GM21526 (cell line): ENCODE measurements at regions not wholly inside any gene's neighbourhood (a gene's known extent, or its start where the extent isn't known, plus 50 kb on each side); places are given as distances from the start of the nearest gene placed in this dataset.
"Not testable (repeated sequence)": the region's sequence is repeated elsewhere in the genome, so short reads cannot be mapped to it uniquely, and the experiment has no call there.

ENCODE experiments used
- ATAC-seq: cut with Tn5 transposase; IDR thresholded peaks from one replicate; pipeline ENCODE4 v1.9.1; 2021; ENCODE audit warnings: moderate library complexity; ENCODE audit not compliant: unreplicated experiment, low FRiP score

DNA sequence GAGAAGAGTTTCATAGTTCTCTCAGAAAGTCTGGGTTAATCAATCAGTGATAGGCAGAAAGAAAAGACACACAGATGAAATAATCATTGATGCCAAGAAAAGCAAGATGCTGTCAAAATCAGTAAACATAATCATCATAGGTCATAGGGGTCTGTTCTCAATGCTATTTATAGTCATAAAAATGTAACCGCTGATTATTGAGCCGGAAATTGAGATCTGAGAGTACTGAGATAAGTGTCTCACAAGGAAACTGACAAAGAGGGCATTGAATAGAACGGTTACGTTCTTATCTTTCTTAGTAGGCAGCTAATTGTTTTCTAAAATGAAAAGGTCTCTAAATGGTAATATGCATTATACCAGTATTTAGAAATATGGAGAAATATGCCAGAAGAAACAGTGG, 1686.1 kb upstream of the AGA start:
- ATAC-seq = no peak

DNA sequence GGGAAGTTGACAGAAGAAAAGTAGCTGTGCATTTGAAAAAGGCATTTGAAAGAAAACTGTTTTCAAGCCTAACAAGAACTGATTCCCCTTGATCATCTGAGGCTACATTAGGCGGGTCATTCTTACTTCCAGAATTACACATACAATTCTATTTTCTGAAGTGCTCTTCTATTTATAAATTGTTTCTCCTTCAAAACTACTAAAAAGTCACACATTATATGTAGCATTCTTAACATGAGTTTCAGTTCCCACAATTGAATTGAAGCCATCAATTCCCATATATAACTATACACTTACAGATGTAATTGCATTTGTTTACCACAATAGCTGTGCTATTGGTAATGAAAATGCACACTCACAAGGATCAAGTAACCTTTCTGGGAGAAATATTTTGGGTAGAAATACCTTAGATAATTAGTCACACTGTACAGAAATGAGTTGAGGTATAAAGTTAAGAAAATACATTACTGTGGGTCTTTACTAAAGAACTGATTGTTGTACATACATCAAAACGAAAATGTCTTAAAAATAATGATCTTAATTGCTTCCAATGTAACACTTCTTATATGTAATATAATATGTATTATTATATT, 1688.0 kb upstream of the AGA start:
- ATAC-seq = no peak

DNA sequence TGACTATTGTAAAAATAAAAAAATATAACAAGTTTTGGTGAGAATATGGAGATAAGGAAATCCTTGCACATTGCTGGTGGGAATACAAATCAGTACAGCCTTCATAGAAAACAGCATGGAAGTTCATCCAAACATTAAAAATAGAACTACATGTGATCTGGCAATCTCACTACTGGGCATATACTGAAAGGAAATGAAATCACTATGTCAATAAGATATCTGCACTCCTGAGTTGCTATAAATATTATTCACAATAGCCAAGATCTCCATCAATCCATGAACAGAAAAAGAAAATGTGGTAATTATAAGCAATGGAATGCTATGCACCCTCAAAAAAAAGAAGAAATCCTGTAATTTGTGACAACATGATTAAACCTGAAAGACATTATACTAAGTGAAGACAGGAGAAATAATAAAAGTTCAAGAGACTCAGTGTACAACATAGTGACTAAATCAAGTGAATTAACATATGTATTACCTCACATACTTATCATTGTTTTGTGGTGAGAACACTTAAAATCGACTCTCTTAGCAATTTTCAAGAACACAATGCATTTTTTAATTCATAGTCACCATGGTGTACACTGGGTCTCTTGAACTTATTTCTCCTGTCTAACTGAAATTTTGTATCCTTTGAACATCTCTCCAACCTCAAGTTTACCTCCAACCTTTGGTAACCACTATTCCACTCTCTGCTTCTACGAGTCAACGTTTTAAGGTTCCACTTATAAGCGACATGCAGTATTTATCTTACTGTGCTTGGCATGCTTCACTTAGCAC, 1703.7 kb upstream of the AGA start:
- ATAC-seq = no peak

DNA sequence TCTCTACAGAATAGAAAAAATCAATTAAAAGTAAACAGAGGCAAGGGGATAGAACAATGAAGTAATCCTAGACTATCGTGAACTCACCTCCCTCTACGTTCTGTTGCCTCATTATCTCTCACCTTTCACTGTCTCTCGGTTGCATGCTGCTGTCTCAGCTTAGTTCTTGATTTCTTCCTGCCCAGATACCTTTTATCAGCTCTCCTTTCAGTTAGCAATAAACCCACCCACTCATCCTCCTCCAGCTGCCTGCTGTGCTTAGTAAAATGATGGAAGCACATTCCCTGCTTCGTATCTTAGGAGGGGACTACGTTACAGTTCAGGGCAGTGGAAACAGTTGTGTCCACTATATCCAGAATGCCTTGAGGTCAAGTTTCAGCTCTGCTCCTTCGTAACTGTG, 1709.5 kb upstream of the AGA start:
- ATAC-seq = no peak

DNA sequence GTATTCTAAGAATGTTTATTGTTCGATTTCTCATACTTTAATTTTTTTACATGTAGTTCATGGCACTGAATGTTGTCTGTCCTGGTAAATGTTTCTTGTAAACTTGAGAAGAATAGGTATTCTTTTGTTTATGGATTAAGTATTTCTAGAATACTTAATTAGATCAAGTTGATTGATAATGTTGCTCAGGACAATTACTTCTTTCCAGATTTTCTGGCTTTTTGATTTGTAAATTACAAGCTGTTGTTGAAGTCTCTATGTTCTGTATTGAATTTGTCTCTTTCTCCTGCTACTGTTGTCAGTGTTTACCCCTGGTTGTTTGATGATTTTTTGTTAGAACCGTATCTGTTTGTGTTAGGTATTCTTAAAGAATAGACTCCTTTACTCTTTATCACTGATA, 1720.9 kb upstream of the AGA start:
- ATAC-seq = no peak

DNA sequence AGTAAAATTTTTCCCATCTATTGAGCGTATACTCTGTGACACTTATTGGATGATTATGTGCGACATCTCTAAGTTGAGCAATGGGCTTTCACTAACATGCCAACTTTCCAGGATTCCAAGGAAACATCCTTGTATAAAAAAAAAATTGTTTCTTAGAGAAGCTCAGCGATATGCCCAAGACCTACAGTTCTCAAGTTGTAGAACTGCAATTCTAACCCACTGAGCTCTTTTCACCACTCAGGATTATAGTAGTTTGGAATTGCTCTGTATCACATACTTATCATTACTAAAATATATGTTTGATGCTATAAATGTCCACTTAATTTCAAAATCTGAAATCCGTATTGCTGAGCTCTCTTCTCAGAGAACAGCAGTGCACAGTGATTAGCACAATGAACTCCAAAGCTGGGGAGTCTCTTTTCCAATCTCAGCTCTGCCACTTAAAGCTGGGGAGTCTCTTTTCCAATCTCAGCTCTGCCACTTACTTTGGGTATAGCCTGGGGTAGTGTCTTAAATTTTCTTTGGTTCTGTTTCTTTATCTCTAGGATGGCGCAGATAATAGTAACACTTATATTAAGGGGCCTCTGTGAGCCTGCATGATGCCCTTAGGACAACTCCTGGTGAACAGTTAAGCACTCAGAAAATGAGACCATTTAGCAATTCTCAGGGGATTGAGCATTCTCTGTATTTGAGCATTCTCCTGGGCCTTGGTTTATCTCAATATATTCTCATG, 1722.2 kb upstream of the AGA start:
- no peak for ATAC-seq

DNA sequence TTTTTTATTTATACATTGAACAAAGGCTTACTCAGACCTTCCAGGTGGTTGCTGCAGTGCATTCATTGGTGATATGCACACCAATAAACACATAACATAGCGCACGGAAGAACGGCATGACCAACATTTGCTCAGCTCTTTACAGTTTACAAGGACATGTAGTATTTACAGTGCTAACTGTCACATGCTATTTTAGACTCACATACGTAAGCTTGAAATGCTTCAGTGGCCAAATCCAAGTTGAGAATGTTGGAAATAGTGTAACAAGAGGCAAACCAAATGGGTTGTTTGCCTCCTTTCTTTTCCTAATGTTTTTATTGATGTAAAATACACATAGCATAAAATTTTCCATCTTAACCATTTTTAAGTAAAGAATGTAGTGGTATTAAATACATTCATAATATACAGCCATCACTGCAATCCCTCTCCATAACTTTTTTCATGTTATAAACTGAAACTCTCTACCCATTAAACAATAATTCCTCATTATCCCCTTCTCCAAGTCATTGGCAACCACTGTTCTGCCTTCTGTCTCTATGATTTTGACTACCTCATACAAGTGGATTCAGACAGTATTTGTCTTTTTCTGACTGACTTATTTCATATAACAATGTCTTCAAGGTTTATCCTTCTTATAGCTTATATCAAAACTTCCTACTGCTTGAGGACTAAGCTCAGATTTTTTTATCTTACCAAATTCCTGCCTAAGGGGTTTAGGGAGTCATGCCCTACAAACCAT, 1722.9 kb upstream of the AGA start:
- no peak for ATAC-seq

DNA sequence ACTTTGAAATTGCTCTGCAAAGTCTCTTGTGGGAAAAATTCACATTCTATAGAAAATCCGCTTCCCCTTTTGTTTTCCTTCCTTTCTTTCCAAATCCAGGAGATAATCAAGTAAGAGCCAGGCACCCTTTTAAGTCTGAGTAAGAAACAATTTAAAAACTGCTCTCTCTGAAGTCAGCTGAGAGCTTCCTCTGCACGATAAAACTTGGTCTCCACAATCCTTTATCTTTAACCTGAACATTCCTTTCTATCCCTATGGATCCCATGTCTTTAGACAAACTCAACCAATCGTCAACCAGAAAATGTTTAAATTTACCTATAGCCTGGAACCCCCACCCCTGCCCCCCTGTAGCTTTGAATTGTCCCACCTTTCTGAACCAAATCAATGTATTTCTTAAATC, 1723.6 kb upstream of the AGA start:
- ATAC-seq = no peak

DNA sequence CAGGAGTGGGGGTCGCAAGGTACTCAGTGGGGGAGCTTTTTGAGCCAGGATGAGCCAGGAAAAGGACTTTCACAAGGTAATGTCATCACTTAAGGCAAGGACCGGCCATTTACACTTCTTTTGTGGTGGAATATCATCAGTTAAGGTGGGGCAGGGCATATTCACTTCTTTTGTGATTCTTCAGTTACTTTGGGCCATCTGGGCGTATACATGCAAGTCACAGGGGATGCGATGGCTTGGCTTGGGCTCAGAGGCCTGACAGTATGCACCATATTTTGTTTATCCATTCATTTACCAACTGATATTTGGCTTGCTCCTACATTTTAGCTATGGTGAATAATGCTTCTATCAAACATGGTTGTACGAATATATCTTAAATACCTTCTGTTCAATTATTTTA, 1728.1 kb upstream of the AGA start:
- not testable (repeated sequence) for ATAC-seq

DNA sequence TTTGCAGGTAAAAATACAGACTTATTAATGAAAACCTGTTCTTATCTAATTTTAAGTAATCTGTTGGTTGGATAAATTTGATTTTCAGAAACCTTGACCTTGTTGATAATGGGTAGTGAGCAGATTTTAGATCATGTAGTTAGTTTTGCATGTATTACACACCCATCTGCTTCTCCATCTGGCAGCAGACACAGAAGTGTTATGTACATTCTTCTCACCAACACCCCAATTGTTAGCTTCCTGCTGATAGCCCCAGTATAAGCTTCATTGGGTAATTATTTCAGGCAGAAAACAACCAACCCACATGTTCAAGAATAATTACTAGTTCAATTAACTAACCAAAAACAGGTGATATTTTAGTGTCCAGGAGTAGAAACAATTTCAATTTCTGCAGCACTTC, 1740.5 kb upstream of the AGA start:
- no peak for ATAC-seq

DNA sequence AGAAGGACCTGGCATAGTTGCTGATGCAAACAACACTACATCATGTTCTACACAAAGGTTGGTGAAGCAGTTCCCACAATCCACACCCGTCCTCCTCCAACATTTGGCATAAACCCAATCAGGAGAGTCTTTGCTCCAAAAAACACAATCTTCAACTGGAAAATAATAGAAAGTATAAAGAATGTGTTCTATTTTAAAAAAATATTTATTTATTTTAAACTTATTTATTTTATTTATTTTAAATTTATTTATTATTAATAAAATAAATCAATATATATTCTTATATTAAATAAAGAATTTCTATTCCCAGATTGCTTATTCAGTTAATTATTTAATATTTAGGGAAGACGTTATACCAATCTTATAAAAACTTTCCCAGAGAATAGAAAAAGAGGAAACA, 1753.7 kb upstream of the AGA start:
- no peak for ATAC-seq

DNA sequence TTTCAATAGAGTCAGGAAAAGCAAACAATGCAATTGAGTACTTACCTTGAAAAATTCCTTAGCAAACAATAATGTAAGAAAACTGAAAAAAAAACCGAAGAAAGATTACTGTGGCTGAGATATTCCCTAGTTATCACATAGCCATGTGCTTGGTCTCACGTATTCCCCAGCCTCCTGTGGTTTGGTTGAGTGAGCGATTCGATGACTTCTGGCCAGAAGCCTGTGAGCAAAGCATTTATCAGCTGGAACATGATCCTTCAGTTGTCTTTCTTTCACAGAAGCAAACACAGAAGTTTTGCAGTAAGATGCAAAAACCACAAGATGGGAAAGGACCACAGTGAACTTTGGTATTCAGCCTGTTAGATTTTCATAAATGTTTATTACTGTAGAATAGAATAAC, 1754.3 kb upstream of the AGA start:
- no peak for ATAC-seq

DNA sequence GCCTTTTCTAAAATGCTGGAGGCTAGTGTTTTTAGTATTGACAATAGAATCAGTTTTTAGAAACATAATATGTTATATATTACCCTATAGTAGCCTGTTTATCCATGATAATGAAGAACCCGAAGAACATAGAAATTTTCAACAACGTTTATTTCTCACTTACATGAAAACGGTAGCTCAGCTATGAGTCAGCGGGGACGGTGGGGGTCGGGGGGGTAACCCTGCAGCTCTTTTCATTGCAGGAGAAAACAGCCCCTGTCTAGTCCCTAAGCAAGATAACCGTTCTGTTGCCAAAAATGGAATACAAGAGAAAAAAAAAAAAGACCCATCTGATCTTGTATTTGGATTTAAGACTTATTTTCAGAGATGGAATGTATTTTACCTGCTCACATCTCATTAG, 1758.4 kb upstream of the AGA start:
- ATAC-seq = no peak

DNA sequence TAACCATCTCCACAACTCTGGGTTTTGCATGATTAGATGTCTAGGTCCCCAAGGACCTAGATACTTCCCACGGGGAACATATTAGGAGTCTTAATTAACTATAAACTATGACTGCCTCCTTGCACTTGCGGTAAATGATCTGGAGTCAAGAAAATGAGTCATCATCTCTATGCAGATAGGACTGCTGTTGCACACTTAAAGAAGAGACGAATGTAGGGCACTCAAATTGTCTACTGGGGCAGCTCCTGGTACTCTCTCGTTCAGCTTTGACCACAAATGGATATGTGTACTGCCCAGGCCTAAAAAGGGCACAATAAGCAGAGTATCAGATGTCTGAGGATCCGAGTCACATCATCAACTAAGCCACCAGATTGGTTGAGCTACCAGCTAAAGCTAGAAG, 1783.4 kb upstream of the AGA start:
- no peak for ATAC-seq

DNA sequence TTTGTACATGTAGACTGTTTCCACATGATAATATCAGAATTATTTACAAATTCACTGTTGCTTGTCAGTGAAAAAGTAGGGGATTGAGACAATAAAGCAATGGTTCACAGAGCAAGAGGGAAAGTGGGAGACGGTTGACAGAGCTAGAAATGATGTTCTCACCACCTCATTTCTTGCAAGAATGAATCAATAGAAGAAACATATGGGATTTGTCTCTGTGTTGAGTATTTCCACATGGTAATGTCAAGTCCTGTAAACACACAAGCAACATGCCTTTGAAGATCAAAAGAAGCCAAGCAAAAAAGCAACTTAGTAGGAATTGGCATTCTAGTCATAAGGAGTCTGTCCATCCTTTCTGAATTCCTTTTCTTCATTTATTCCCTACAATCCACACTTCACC, 1806.6 kb upstream of the AGA start:
- no peak for ATAC-seq

DNA sequence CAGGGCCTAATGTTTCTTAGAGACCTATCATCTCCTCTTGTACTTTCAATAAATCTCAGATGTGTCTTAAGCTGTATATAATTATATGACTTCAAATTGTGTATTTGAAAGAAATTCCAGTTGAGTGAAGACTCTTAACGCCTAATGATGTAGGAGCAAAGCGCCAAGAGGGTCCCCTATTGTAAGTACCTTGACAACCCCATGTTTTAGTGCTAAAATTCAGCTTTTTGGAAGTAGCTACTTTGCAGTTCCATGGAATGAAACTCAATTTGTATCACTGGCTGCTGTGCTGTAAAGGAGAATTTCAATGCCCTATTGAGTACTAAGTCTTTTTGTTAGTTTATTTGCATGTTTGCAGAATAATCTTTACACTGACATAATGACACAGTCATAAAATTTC, 1826.6 kb upstream of the AGA start:
- ATAC-seq = no peak

DNA sequence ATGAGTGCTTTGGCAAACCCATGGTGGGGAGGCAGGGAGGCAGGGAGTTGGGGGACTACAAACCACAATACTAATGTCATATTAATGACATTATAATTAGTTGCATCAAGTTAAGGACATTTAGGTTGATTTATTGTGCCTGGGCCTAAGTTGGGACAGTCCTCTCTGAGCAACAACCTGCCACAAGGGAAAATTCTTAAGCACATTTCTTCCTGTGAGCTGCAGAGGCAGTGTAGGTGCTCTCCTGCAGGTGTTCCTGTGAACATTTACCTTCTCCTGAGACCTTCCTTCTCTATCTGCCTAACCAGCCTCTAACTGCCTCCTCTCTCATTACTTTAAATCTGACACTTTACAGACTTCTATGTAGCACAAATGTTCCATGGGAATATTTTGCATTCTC, 1830.0 kb upstream of the AGA start:
- no peak for ATAC-seq

DNA sequence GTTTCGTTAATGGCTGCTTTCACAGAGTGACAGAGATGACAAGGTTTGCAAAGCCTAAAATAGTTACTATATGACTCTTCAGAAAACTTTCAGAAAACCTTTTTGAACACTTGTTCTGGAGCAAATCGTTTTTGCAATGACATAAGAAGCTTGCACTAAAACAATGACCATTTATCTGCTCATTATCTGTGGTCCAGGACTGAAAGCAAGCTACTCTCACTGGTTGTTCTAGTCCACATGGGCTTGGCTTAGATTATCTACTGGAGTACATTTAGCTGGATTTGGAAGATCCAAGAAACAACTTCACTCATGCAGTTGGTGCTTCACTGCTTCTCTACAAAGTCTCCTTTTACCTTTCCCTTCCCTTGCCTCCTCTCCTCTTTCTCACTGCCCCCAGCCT, 1836.4 kb upstream of the AGA start:
- no peak for ATAC-seq

DNA sequence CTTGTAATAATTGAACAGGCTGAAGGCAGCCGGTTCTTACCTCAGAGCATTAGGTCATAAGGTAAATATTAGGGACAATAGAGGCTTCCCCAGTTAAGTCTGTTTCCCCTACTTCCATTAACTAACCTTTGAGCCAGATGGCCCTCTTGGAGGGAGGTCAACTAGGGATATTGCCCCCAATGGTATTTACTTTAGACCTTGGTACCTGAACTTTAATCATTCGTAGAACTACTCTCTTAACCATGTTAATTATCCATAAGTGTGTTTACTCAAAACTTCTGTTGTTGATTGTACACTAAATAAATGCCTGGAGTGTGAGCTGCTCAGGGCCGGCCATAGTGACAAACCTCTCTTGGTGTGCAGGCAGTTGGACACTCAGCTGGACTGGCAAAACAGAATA, 1843.5 kb upstream of the AGA start:
- ATAC-seq = no peak

DNA sequence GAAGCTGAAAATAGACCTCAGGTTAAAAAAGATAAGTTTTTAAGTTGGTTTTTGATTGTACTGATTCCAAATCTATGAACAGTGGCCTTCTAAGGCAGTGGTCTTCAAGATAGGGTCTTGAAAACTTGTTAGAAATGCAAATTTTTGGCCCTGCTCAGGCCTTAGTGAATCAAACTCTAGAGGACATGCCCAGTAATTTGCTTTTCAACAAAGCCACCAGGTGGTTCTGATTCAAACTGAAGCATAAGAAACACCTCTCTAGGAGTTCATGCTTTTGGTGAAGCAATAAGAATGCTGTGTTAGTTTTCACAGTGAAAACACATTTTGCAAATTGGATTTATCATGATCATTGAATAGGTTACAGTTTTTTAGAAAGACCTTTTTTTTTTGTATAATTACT, 1849.4 kb upstream of the AGA start:
- no peak for ATAC-seq

DNA sequence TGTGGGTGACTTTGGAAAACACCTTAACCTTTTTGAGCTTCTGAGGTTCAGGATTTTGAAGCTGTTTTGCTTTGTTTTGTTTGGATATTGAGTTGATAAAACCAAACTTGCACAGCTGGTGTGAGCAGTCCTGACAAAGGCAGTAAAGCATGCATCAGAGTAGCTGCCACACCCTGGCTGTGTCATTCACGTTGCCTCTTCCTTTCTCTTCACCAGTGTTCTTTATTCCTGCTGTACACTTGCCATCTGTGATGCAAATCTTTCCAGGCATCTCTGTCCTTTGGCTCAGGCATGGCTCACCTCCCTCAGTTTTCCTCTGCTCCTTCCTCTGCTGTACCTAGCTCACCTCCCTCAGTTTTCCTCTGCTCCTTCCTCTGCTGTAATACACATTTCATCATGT, 1850.2 kb upstream of the AGA start:
- ATAC-seq = no peak
